ENCODE measurements at regions not wholly inside any gene's neighbourhood (a gene's known extent, or its start where the extent isn't known, plus 50 kb on each side); places are given as distances from the start of the nearest gene placed in this dataset.

GRCh38 chr3:28606283-28606682, 257.7 kb upstream of the AZI2 start:
- no peak for TF ChIP-seq CTCF (optimal IDR thresholded peaks at IDR 0.05 in 1 of 3, IDR thresholded peaks at IDR 0.05 in 1 of 3, conservative IDR thresholded peaks at IDR 0.05 in 1 of 3; ENCODE audit: extremely low read depth in 1 of 3, insufficient read depth in 2 of 3, low read length in 3 of 3)
- TF ChIP-seq EZH2 (IDR thresholded peaks at IDR 0.05; ENCODE audit: low read length): no peak

All from keratinocyte (primary cell).